Neural progenitor cell (in vitro differentiated cells): ENCODE measurements at regions not wholly inside any gene's neighbourhood (a gene's known extent, or its start where the extent isn't known, plus 50 kb on each side); places are given as distances from the start of the nearest gene placed in this dataset.

ENCODE experiments used
- DNase-seq: peaks from one replicate; pipeline ENCODE4 v3.0.0-alpha.2; 2016; ENCODE audit warnings: low spot score
- H2AFZ ChIP-seq: fragments of 200-600 bp; sonication (generic); replicated peaks from 2 replicates; pipeline ENCODE4 v1.6.1; 2016; ENCODE audit warnings: antibody characterized with exemption
- H3F3A ChIP-seq: fragments of 200-600 bp; sonication (generic); 2 replicates; pipeline ENCODE4 v1.6.1; 2016; ENCODE audit warnings: antibody characterized with exemption, low read depth
- H3K27ac ChIP-seq: fragments of 200-600 bp; sonication (generic); 2 replicates; pipeline ENCODE4 v1.5.1; 2016; ENCODE audit warnings: mild to moderate bottlenecking
- H3K27me3 ChIP-seq: fragments of 200-600 bp; sonication (generic); 2 replicates; pipeline ENCODE4 v1.6.1; 2016; ENCODE audit warnings: mild to moderate bottlenecking, moderate library complexity
- H3K36me3 ChIP-seq: fragments of 200-600 bp; sonication (generic); 2 replicates; pipeline ENCODE4 v1.5.1; 2016
- H3K4me1 ChIP-seq: fragments of 200-600 bp; sonication (generic); 2 replicates; pipeline ENCODE4 v1.6.1; 2016; ENCODE audit warnings: mixed run types
- H3K4me2 ChIP-seq: fragments of 200-600 bp; sonication (generic); 2 replicates; pipeline ENCODE4 v1.6.1; 2016
- H3K4me3 ChIP-seq: fragments of 200-600 bp; sonication (generic); 2 replicates; pipeline ENCODE4 v1.5.1; 2016
- H3K79me2 ChIP-seq: fragments of 200-600 bp; sonication (generic); 2 replicates; pipeline ENCODE4 v1.6.1; 2016; ENCODE audit warnings: low read depth
- H3K9ac ChIP-seq: fragments of 200-600 bp; sonication (generic); 2 replicates; pipeline ENCODE4 v1.6.1; 2016
- H3K9me3 ChIP-seq: fragments of 200-600 bp; sonication (generic); 2 replicates; pipeline ENCODE4 v1.5.1; 2016; ENCODE audit warnings: low read depth
- H4K20me1 ChIP-seq: fragments of 200-600 bp; sonication (generic); 2 replicates; pipeline ENCODE4 v1.6.1; 2016; ENCODE audit warnings: low read depth
- H3K27ac Mint-ChIP-seq: 3 replicates; pipeline ENCODE4 v1.8.0; 2021; ENCODE audit warnings: mixed read lengths
- H3K27me3 Mint-ChIP-seq: 2 replicates; pipeline ENCODE4 v1.8.0; 2022; ENCODE audit warnings: low read depth, mild to moderate bottlenecking, inconsistent platforms, moderate library complexity, mixed read lengths; ENCODE audit not compliant: insufficient read depth
- H3K36me3 Mint-ChIP-seq: 3 replicates; pipeline ENCODE4 v1.8.0; 2021; ENCODE audit warnings: mixed read lengths
- H3K4me1 Mint-ChIP-seq: 3 replicates; pipeline ENCODE4 v1.8.0; 2021; ENCODE audit warnings: mixed read lengths
- H3K4me3 Mint-ChIP-seq: 3 replicates; pipeline ENCODE4 v1.8.0; 2021; ENCODE audit warnings: mild to moderate bottlenecking, moderate library complexity, mixed read lengths
- H3K9me3 Mint-ChIP-seq: 3 replicates; pipeline ENCODE4 v1.8.0; 2020; ENCODE audit warnings: mixed read lengths
- EZH2 ChIP-seq: fragments of 200-600 bp; sonication (generic); IDR thresholded peaks from 2 replicates; pipeline ENCODE4 v1.6.1; 2017; ENCODE audit warnings: antibody characterized with exemption, mild to moderate bottlenecking, moderate library complexity
- EZH2phosphoT487 ChIP-seq: fragments of 200-600 bp; sonication (generic); IDR thresholded peaks from 2 replicates; pipeline ENCODE4 v1.6.1; 2017; ENCODE audit warnings: antibody characterized with exemption
- TF ChIP-seq, protein P1 (sequence below): fragments of 200-600 bp; sonication (generic); IDR thresholded peaks from 2 replicates; pipeline ENCODE4 v1.5.1; 2017; ENCODE audit warnings: antibody characterized with exemption, mild to moderate bottlenecking

DNA sequence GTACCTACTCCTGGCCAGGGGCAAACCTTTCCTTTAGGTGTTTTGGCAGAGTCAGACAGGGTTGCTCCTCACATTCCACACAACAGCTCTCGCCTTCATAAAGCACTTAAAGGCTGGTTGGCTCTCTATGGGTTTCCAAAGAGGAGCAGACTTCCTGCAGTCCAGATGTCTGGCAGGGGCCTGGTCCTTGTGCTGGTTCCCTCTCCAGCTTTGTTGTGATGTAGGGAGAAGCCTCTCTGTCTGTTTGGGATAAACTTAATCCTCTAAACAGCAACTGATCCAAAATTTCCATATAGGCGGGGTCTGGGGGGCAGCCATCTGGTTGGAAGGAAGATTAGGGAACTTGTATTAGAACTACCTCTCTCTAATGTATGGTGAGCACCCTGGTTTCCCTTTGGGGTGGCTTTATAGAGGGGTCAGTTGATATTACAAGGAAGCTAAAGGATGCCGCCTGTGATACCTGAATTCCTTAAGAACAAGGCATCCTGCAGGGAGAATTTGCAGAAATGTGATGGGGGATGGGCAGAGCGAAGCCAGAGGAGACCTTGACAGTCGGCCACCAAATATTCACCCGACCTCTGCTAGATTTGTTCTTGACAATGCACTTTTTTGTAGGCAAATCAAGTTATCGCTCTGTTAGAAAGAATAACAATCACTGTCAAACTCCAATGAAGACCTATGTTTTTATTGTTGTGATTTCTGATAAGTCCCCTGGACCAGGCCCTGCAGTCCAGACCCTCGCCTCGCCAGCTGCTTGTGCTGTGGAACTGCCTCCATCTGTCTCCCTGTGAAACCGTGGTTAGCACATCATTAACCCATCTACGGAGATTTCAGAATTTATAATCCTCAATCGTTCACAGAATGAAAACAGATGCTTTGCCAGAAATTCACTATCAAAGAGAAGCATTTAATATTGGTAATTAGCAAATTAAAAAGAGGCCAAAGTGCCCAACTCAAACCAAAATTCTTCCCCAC, 94.0 kb upstream of the RALGAPA2 start:
- H3K4me2 ChIP-seq = no peak overlapping the region

DNA sequence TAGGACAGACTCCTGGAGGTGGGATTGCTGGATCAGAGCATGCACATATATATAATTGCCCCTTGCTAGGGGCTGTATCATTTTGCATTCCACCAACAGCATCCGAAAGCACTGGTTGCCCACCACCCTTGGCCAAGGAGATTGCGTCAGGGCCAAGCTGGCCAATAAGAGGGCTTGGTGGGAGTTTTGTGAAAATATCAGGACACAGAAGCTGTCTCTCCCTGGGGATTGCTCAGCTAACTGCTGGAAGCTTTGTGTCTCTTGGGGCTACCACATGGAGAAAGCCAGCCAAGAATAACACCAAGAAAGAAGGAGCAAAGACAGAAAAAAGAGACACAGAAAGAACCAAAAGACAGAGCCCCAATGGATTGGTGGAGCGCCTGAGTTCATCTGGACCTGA, 90.6 kb upstream of the RALGAPA2 start:
- Histone ChIP-seq H4K20me1 (no peaks in the 10 kb centered on the region), H2AFZ (no peak overlapping the region), H3F3A (no peaks in the 10 kb centered on the region), H3K4me3 (no peak overlapping the region), H3K27me3 (no peaks in the 10 kb centered on the region), H3K4me2 (no peak overlapping the region), H3K4me1 (no peaks in the 10 kb centered on the region), H3K27ac (no peak overlapping the region), H3K36me3 (no peaks in the 10 kb centered on the region), H3K79me2 (no peaks in the 10 kb centered on the region), H3K9me3 (no peaks in the 10 kb centered on the region), H3K9ac (no peak overlapping the region)
- Mint-ChIP-seq H3K4me1 (peaks cover 24% of the 10 kb centered on the region), H3K27me3 (no peaks in the 10 kb centered on the region), H3K36me3 (no peaks in the 10 kb centered on the region), H3K27ac (no peak overlapping the region), H3K9me3 (no peaks in the 10 kb centered on the region), H3K4me3 (no peak overlapping the region)
- TF ChIP-seq, protein P1, sequence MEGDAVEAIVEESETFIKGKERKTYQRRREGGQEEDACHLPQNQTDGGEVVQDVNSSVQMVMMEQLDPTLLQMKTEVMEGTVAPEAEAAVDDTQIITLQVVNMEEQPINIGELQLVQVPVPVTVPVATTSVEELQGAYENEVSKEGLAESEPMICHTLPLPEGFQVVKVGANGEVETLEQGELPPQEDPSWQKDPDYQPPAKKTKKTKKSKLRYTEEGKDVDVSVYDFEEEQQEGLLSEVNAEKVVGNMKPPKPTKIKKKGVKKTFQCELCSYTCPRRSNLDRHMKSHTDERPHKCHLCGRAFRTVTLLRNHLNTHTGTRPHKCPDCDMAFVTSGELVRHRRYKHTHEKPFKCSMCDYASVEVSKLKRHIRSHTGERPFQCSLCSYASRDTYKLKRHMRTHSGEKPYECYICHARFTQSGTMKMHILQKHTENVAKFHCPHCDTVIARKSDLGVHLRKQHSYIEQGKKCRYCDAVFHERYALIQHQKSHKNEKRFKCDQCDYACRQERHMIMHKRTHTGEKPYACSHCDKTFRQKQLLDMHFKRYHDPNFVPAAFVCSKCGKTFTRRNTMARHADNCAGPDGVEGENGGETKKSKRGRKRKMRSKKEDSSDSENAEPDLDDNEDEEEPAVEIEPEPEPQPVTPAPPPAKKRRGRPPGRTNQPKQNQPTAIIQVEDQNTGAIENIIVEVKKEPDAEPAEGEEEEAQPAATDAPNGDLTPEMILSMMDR = no peak
- TF ChIP-seq EZH2 (no peak), EZH2phosphoT487 (no peak)
- no peak for DNase-seq

More for the DNA sequence above, 94.0 kb upstream of the RALGAPA2 start:
- Mint-ChIP-seq H3K36me3 (no peaks in the 10 kb centered on the region), H3K4me3 (no peak overlapping the region), H3K9me3 (no peaks in the 10 kb centered on the region), H3K27me3 (peaks cover 2% of the 10 kb centered on the region), H3K4me1 (peaks cover 17% of the 10 kb centered on the region), H3K27ac (no peak overlapping the region)
- Histone ChIP-seq H3K79me2 (no peaks in the 10 kb centered on the region), H2AFZ (no peak overlapping the region), H3K36me3 (no peaks in the 10 kb centered on the region), H3K4me3 (no peak overlapping the region), H3K4me1 (no peaks in the 10 kb centered on the region), H4K20me1 (no peaks in the 10 kb centered on the region), H3F3A (no peaks in the 10 kb centered on the region), H3K9ac (no peak overlapping the region), H3K27ac (no peak overlapping the region), H3K9me3 (no peaks in the 10 kb centered on the region), H3K27me3 (no peaks in the 10 kb centered on the region)
- no peak for DNase-seq
- TF ChIP-seq EZH2phosphoT487 = no peak
- TF ChIP-seq EZH2 = no peak
- TF ChIP-seq, protein P1 = no peak

DNA sequence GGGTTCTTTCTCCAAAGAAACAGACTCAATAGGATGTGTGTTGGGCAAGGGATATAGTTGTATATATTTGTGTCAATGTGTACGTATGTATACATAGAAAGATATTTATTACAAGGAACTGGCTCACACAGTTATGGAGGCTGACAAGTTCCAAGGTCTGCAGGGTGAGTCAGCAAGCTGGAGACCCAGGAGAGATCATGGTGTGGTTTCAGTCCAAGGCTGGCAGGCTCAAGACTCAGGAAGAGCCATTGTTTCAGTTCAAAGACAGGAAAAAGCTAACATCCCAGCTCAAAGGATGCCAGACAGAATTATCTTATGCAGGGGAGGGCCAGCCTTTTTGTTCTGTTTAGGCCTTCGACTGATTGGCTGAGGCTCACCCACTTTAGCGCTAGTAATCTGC, 89.9 kb upstream of the RALGAPA2 start:
- no peak overlapping the region for H3K4me3 Mint-ChIP-seq
- no peaks in the 10 kb centered on the region for H3K27me3 Mint-ChIP-seq
- H3K79me2 ChIP-seq = no peaks in the 10 kb centered on the region
- no peaks in the 10 kb centered on the region for H3K9me3 ChIP-seq
- no peak for DNase-seq
- H3K9me3 Mint-ChIP-seq = no peaks in the 10 kb centered on the region
- no peaks in the 10 kb centered on the region for H3K36me3 Mint-ChIP-seq
- no peaks in the 10 kb centered on the region for H3K27me3 ChIP-seq
- no peak overlapping the region for H3K27ac ChIP-seq
- no peak overlapping the region for H2AFZ ChIP-seq
- no peak overlapping the region for H3K4me2 ChIP-seq
- H3K4me1 Mint-ChIP-seq = peaks cover 31% of the 10 kb centered on the region
- no peaks in the 10 kb centered on the region for H3K4me1 ChIP-seq
- no peaks in the 10 kb centered on the region for H3F3A ChIP-seq
- peak overlapping the region; percentile 64 for H3K27ac Mint-ChIP-seq
- H3K4me3 ChIP-seq = no peak overlapping the region
- no peak overlapping the region for H3K9ac ChIP-seq
- TF ChIP-seq, protein P1 = no peak
- no peak for TF ChIP-seq EZH2
- TF ChIP-seq EZH2phosphoT487 = no peak
- no peaks in the 10 kb centered on the region for H3K36me3 ChIP-seq
- H4K20me1 ChIP-seq = no peaks in the 10 kb centered on the region
